Gastroesophageal sphincter (tissue), 4 donors: ENCODE measurements at regions not wholly inside any gene's neighbourhood (a gene's known extent, or its start where the extent isn't known, plus 50 kb on each side); places are given as distances from the start of the nearest gene placed in this dataset.

Experiments used
- ATAC-seq: fragments of 150-250 bp; one replicate; pipeline ENCODE4 v1.9.1; 2016; ENCODE audit warnings: mild to moderate bottlenecking, moderate library complexity
- H3K27ac ChIP-seq, 4 donors: fragments of 200-600 bp; sonication (generic) in 3 of 4; 1 replicate in 3 of 4; 2 replicates in 1 of 4; pipeline ENCODE4 v1.5.1; 2016 to 2019
- H3K27me3 ChIP-seq: fragments of 200-600 bp; sonication (generic); one replicate; pipeline ENCODE4 v1.5.1; 2019
- H3K36me3 ChIP-seq, 2 donors: fragments of 200-600 bp; sonication (generic); one replicate each; pipeline ENCODE4 v1.5.1; 2019; ENCODE audit warnings: control low read depth in 1 of 2
- H3K4me1 ChIP-seq, 3 donors: fragments of 200-600 bp; sonication (generic); 1 replicate in 2 of 3; 2 replicates in 1 of 3; pipeline ENCODE4 v1.5.1; 2016 to 2019; ENCODE audit warnings: control low read depth in 2 of 3
- H3K4me3 ChIP-seq, 2 donors: fragments of 200-600 bp; sonication (generic); one replicate each; pipeline ENCODE4 v1.5.1; 2019; ENCODE audit warnings: mild to moderate bottlenecking in 1 of 2, moderate library complexity in 1 of 2
- H3K9me3 ChIP-seq, 3 donors: fragments of 200-600 bp; sonication (generic); one replicate each; pipeline ENCODE4 v1.5.1; 2017 to 2019; ENCODE audit warnings: control low read depth in 2 of 3
- EP300 ChIP-seq: sonication (generic); formaldehyde crosslinking; IDR thresholded peaks from one replicate; pipeline ENCODE4 v1.6.1; 2017; ENCODE audit warnings: antibody characterized with exemption, mild to moderate bottlenecking
- POLR2A ChIP-seq, 2 donors: fragments of 450-650 bp; IDR thresholded peaks; one replicate each; pipeline ENCODE4 v1.6.1; 2017; ENCODE audit warnings: antibody characterized with exemption in 2 of 2, mild to moderate bottlenecking in 2 of 2, moderate library complexity in 1 of 2
- POLR2AphosphoS5 ChIP-seq: sonication (generic); formaldehyde crosslinking; IDR thresholded peaks from one replicate; pipeline ENCODE4 v1.6.1; 2017; ENCODE audit warnings: antibody characterized with exemption
- WGBS, 2 donors: methylation state at CpG; one replicate each; pipeline ENCODE4 v1.1.5; 2018; ENCODE audit warnings: low coverage in 1 of 2; 5-methylcytosine and 5-hydroxymethylcytosine counted together
- TF ChIP-seq, protein P1 (sequence below), 4 experiments: fragments of 200-600 bp in 2 of 4; fragments of 450-650 bp in 2 of 4; sonication (generic) in 1 of 4; IDR thresholded peaks; one replicate each; pipeline ENCODE4 v1.5.1; 2017 to 2019; ENCODE audit warnings: antibody characterized with exemption in 4 of 4, mild to moderate bottlenecking in 2 of 4, moderate library complexity in 2 of 4

DNA sequence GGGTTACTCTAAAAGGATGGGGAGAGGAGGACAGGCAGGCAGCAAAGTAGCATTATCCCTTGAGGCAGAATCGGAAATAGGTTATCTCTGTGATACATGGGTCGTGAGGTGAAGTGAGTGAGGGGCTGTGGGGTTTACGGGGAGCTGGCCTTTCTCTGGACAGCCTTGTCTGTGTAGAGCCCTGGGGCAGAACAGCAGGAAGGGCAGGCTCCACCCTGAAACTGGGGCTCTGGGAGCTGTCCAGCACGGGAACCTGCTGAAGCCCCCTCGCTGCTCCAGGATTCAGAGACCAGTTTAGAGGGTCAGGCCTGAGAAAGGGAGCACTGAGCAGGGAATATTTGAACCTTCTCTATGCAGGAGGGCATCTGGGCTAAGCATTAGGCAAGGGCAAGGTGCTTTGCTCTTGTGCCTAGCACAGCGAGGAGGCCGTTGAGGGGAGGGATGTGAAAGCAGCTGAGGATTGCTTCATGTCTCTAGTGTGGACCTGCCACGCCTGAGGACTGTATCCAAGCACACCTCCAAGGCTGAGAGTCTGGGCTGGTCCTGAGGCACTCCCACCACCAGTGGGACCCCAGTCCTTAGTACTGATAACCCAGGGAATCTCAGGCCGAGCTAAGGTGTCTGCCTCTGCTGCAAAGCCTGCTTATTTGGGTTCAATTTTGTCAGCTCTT, 55.8 kb downstream of the NAV1 start:
- ATAC-seq: no peak
- WGBS, 2 donors: 33 to 62% methylated on average over 2 to 5 of the region's 9 CpGs
- no peak for TF ChIP-seq POLR2A (IDR thresholded peaks at IDR 0.05)
- TF ChIP-seq EP300: no peak
- no peaks in the 10 kb centered on the region for H3K9me3 ChIP-seq
- H3K27ac ChIP-seq: peak overlapping the region in 1 of 4 donors; percentile 57
- no peaks in the 10 kb centered on the region for H3K27me3 ChIP-seq
- peaks cover 0 to 49% (median 19%) of the 10 kb centered on the region in 3 donors for H3K4me1 ChIP-seq
- H3K36me3 ChIP-seq: peaks cover 0 to 9% of the 10 kb centered on the region in 2 donors
- no peak overlapping the region for H3K4me3 ChIP-seq

DNA sequence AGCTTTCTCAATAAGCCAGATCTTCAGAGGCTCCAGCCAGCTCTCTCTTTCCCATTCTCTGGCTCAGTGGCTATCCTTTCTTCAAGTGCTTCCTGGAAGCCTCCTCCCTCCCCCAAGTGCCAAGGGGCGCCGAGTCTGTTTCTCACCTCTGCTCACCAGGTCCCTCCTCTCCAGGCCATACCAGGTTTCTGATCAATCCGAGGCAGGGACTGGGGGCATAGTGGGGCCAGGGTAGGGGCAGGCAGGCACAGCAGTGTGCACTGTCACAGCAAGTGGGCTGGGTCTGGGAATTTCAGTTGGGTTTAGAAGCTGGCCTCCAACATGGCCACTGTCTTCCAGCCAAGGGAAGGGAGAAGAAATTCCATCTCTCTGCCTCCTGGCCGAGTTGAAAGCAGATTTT, 56.5 kb downstream of the NAV1 start:
- no peaks in the 10 kb centered on the region for H3K27me3 ChIP-seq
- 44% methylated on average over 1 of the region's 4 CpGs; no CpG with 5 or more reads in 1 of the 2 donors for WGBS, 2 donors
- ATAC-seq: no peak
- H3K4me1 ChIP-seq: peaks cover 0 to 55% (median 19%) of the 10 kb centered on the region in 3 donors
- H3K36me3 ChIP-seq: peaks cover 0 to 4% of the 10 kb centered on the region in 2 donors
- TF ChIP-seq EP300 (no peak), POLR2AphosphoS5 (no peak), POLR2A (IDR thresholded peaks at IDR 0.05) (no peak)
- TF ChIP-seq, protein P1, sequence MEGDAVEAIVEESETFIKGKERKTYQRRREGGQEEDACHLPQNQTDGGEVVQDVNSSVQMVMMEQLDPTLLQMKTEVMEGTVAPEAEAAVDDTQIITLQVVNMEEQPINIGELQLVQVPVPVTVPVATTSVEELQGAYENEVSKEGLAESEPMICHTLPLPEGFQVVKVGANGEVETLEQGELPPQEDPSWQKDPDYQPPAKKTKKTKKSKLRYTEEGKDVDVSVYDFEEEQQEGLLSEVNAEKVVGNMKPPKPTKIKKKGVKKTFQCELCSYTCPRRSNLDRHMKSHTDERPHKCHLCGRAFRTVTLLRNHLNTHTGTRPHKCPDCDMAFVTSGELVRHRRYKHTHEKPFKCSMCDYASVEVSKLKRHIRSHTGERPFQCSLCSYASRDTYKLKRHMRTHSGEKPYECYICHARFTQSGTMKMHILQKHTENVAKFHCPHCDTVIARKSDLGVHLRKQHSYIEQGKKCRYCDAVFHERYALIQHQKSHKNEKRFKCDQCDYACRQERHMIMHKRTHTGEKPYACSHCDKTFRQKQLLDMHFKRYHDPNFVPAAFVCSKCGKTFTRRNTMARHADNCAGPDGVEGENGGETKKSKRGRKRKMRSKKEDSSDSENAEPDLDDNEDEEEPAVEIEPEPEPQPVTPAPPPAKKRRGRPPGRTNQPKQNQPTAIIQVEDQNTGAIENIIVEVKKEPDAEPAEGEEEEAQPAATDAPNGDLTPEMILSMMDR (IDR thresholded peaks at IDR 0.05): no peak
- no peaks in the 10 kb centered on the region for H3K9me3 ChIP-seq
- H3K27ac ChIP-seq: no peak overlapping the region
- no peak overlapping the region for H3K4me3 ChIP-seq

DNA sequence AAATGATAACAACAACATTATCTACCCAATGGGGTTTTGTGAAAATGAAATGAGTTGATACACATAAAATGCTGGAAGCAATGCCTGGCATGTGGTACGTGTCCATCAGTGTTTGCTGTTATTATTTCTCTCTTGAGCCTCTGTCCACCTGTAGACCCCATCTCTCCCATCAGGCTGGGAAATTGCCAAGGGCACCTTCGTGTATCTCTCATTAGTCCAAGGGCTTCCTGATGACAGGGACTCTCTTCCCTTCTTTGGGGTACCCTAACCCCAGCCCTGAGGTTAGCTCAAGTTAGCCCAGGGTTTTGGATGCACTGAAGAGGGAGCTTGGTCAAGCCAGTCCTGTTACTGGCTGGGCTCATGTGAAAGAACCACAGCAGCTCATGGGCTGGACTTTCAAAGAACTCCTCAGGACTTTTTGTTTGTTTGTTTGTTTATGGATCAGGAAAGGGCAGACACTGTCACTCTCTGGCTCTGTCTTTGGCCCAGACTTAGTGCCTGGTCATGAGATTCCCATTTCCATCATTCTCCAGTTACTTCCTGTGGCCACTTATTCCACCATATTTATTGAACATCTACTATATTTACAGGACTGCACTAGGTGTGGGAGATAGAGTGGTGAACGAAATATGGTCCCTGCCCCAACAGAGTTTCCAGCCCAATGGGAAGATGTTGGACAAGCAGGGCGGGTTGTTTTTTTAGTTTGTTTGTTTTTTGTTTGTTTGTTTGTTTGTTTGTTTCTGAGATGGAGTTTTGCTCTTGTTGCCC, 57.4 kb downstream of the NAV1 start:
- no peak for ATAC-seq
- no peak overlapping the region for H3K4me3 ChIP-seq
- H3K4me1 ChIP-seq: peaks cover 0 to 55% (median 19%) of the 10 kb centered on the region in 3 donors
- H3K27ac ChIP-seq: no peak overlapping the region
- 85% methylated on average over 3 of the region's 4 CpGs for WGBS, 2 donors
- TF ChIP-seq, protein P1 (IDR thresholded peaks at IDR 0.05): no peak
- TF ChIP-seq POLR2AphosphoS5 (no peak), EP300 (no peak), POLR2A (IDR thresholded peaks at IDR 0.05) (no peak)
- H3K9me3 ChIP-seq: no peaks in the 10 kb centered on the region
- H3K36me3 ChIP-seq: peaks cover 0 to 4% of the 10 kb centered on the region in 2 donors
- H3K27me3 ChIP-seq: no peaks in the 10 kb centered on the region

DNA sequence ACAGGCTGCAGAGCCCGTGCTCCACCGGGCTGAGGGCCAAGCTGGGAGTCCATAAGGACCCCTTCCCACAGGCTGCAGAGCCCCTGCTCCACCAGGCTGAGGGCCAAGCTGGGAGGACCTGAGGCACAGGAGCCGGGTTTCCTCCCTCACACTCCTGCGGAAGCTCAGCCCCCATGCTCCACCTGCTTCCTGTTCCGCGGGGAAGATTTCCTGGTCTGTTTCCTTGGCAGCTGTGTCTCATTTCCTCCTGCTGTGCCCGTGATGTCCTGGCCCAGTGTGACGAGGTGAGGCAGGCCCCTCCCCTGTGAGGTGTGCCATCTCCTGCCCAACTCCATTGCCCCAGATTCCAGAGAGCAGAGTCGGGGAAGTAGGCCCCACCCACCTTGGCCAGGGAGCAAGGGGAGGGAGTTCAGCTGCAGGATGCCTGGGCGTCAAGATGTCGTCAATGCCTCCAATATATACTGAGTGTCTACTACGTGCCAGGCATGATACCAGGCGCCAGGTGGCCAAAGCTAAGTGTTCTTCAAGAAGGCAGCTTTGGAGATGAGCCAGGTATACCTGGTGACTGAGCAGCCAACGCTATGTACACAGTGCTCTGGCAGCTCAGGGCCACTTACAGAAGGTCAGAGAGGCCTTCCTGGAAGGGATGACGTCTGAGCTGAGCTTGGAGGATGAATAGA, 58.8 kb downstream of the NAV1 start:
- Histone ChIP-seq H3K4me1 (peaks cover 0 to 54% (median 16%) of the 10 kb centered on the region in 3 donors), H3K27ac (peak overlapping the region in 2 of 4 donors; percentile 23 to 42), H3K9me3 (no peaks in the 10 kb centered on the region), H3K4me3 (no peak overlapping the region), H3K36me3 (no peaks in the 10 kb centered on the region), H3K27me3 (no peaks in the 10 kb centered on the region)
- WGBS, 2 donors: 66 to 67% methylated on average over 3 to 5 of the region's 15 CpGs
- ATAC-seq: peak; percentile 32
- no peak for TF ChIP-seq POLR2A (IDR thresholded peaks at IDR 0.05)
- TF ChIP-seq, protein P1 (IDR thresholded peaks at IDR 0.05): no peak
- TF ChIP-seq EP300: no peak
- TF ChIP-seq POLR2AphosphoS5: peak; percentile 28

DNA sequence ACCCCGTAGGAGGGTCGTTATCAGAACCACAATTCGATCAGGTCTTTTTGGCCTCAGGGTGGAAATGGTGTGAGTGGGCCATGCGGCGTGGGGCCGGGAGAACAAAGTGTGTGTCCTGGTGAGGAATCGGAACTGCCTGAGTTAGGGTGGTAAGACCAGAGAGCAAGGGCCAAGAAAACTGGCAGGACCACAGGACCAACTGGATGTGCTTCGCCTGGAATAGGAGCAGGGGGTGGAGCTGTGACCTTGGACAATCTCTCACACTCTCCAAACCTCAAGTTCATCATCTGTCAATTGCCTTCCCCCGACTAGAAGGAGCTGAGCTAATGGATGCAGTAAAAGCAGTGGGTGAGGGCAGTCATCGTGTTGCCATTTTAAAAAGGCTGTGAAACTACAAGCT, 59.5 kb downstream of the NAV1 start:
- Histone ChIP-seq H3K36me3 (no peaks in the 10 kb centered on the region), H3K27me3 (no peaks in the 10 kb centered on the region), H3K4me3 (no peak overlapping the region), H3K27ac (peak overlapping the region in 2 of 4 donors; percentile 23 to 42), H3K4me1 (peaks cover 0 to 54% (median 12%) of the 10 kb centered on the region in 3 donors), H3K9me3 (no peaks in the 10 kb centered on the region)
- ATAC-seq: no peak
- 90 to 92% methylated on average over 7 to 9 of the region's 10 CpGs for whole genome bisulfite sequencing, 2 donors
- no peak for TF ChIP-seq POLR2AphosphoS5
- no peak for TF ChIP-seq POLR2A (IDR thresholded peaks at IDR 0.05)
- TF ChIP-seq, protein P1 (IDR thresholded peaks at IDR 0.05): no peak
- no peak for TF ChIP-seq EP300
